SIG-M5 treated with dmso at 0.1 percent for 504 hours (cell line): ENCODE measurements at regions not wholly inside any gene's neighbourhood (a gene's known extent, or its start where the extent isn't known, plus 50 kb on each side); places are given as distances from the start of the nearest gene placed in this dataset.

ENCODE experiments used
- DNase-seq: peaks from one replicate; lab custom pipeline; 2025; ENCODE audit not compliant: unreplicated experiment; lab: John Stamatoyannopoulos, UW

- peak; percentile 71 for DNase-seq
Measured at GRCh38 chr1:181423301-181423918, 59.9 kb upstream of the CACNA1E start.

GRCh38 chr1:181424786-181425403 is 58.4 kb upstream of the CACNA1E start:
- peak; percentile 79 for DNase-seq

GRCh38 chr1:181425566-181425965 is 57.8 kb upstream of the CACNA1E start:
- peak; percentile 72 for DNase-seq

- DNase-seq = no peak
Measured at GRCh38 chr1:181429462-181429861, 53.9 kb upstream of the CACNA1E start.

GRCh38 chr1:181430015-181430885 is 53.1 kb upstream of the CACNA1E start:
- DNase-seq = no peak
